Tibial nerve (tissue), 4 donors: ENCODE measurements at regions not wholly inside any gene's neighbourhood (a gene's known extent, or its start where the extent isn't known, plus 50 kb on each side); places are given as distances from the start of the nearest gene placed in this dataset.

Source experiments
- CTCF ChIP-seq, 5 experiments: fragments of 200-600 bp in 3 of 5; fragments of 450-650 bp in 2 of 5; sonication (generic) in 3 of 5; IDR thresholded peaks; one replicate each; pipeline ENCODE4 v1.5.1; 2016 to 2019; ENCODE audit warnings: antibody characterized with exemption in 5 of 5, mild to moderate bottlenecking in 3 of 5, moderate library complexity in 2 of 5
- EP300 ChIP-seq, 2 donors: sonication (generic); formaldehyde crosslinking; IDR thresholded peaks; one replicate each; pipeline ENCODE4 v1.6.1; 2017; ENCODE audit warnings: antibody characterized with exemption in 2 of 2, mild to moderate bottlenecking in 1 of 2
- POLR2A ChIP-seq, 2 donors: fragments of 450-650 bp; IDR thresholded peaks; one replicate each; pipeline ENCODE4 v1.6.1; 2017; ENCODE audit warnings: antibody characterized with exemption in 2 of 2, mild to moderate bottlenecking in 2 of 2, moderate library complexity in 2 of 2

GRCh38 chr2:51194656-51195055 is 162.7 kb upstream of the NRXN1 start:
- TF ChIP-seq CTCF (IDR thresholded peaks at IDR 0.05) = no peak
- no peak for TF ChIP-seq POLR2A (IDR thresholded peaks at IDR 0.05)
- no peak for TF ChIP-seq EP300 (IDR thresholded peaks at IDR 0.05)
